NT2/D1 (cell line): ENCODE measurements at regions not wholly inside any gene's neighbourhood (a gene's known extent, or its start where the extent isn't known, plus 50 kb on each side); places are given as distances from the start of the nearest gene placed in this dataset.
"Not testable (repeated sequence)": the region's sequence is repeated elsewhere in the genome, so short reads cannot be mapped to it uniquely, and the experiment has no call there.

Source experiments
- SUZ12 ChIP-seq: IDR thresholded peaks from 2 replicates; pipeline ENCODE4 v1.6.1; 2011; ENCODE audit not compliant: insufficient read length, insufficient read depth; ENCODE audit errors: extremely low read depth
- YY1 ChIP-seq: IDR thresholded peaks from 2 replicates; pipeline ENCODE4 v1.6.1; 2011; ENCODE audit not compliant: insufficient read length, insufficient read depth
- ZNF274 ChIP-seq: IDR thresholded peaks from 2 replicates; pipeline ENCODE4 v1.6.1; 2011; ENCODE audit warnings: mild to moderate bottlenecking, low read depth, low read length

GRCh38 chr7:55736641-55737221 lies 125.8 kb downstream of the SEPTIN14 start:
- TF ChIP-seq YY1, ZNF274, SUZ12: not testable (repeated sequence)
